ENCODE measurements at regions not wholly inside any gene's neighbourhood (a gene's known extent, or its start where the extent isn't known, plus 50 kb on each side); places are given as distances from the start of the nearest gene placed in this dataset.

GRCh38 chr3:193899001-193899400 lies 236.9 kb upstream of the HES1 start:
- TF ChIP-seq POLR2A (IDR thresholded peaks at IDR 0.05) (no peak), EP300 (IDR thresholded peaks at IDR 0.05) (no peak)
- TF ChIP-seq, protein P1, sequence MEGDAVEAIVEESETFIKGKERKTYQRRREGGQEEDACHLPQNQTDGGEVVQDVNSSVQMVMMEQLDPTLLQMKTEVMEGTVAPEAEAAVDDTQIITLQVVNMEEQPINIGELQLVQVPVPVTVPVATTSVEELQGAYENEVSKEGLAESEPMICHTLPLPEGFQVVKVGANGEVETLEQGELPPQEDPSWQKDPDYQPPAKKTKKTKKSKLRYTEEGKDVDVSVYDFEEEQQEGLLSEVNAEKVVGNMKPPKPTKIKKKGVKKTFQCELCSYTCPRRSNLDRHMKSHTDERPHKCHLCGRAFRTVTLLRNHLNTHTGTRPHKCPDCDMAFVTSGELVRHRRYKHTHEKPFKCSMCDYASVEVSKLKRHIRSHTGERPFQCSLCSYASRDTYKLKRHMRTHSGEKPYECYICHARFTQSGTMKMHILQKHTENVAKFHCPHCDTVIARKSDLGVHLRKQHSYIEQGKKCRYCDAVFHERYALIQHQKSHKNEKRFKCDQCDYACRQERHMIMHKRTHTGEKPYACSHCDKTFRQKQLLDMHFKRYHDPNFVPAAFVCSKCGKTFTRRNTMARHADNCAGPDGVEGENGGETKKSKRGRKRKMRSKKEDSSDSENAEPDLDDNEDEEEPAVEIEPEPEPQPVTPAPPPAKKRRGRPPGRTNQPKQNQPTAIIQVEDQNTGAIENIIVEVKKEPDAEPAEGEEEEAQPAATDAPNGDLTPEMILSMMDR (IDR thresholded peaks at IDR 0.05), result no peak

Measured in stomach (tissue), 4 donors.